Endothelial cell (in vitro differentiated cells): ENCODE measurements at regions not wholly inside any gene's neighbourhood (a gene's known extent, or its start where the extent isn't known, plus 50 kb on each side); places are given as distances from the start of the nearest gene placed in this dataset.

Experiments used
- DNase-seq: peaks from one replicate; pipeline ENCODE4 v3.0.0; 2021; ENCODE audit warnings: low spot score
- H3K27ac Mint-ChIP-seq: one replicate; pipeline ENCODE4 v1.8.0; 2021; ENCODE audit warnings: mixed read lengths, inconsistent platforms; ENCODE audit not compliant: unreplicated experiment
- H3K27me3 Mint-ChIP-seq: one replicate; pipeline ENCODE4 v1.8.0; 2021; ENCODE audit warnings: mild to moderate bottlenecking, moderate library complexity, mixed read lengths, inconsistent platforms; ENCODE audit not compliant: unreplicated experiment
- H3K36me3 Mint-ChIP-seq: one replicate; pipeline ENCODE4 v1.8.0; 2021; ENCODE audit warnings: mild to moderate bottlenecking, low read depth, mixed read lengths, inconsistent platforms; ENCODE audit not compliant: unreplicated experiment
- H3K4me1 Mint-ChIP-seq: one replicate; pipeline ENCODE4 v1.8.0; 2021; ENCODE audit warnings: mild to moderate bottlenecking, mixed read lengths, inconsistent platforms; ENCODE audit not compliant: unreplicated experiment
- H3K4me3 Mint-ChIP-seq: one replicate; pipeline ENCODE4 v1.8.0; 2021; ENCODE audit warnings: mild to moderate bottlenecking, mixed read lengths, inconsistent platforms; ENCODE audit not compliant: unreplicated experiment
- H3K9me3 Mint-ChIP-seq: one replicate; pipeline ENCODE4 v1.8.0; 2021; ENCODE audit warnings: mixed read lengths, inconsistent platforms; ENCODE audit not compliant: unreplicated experiment
- CTCF ChIP-seq: fragments of 200-600 bp; sonication (generic); IDR thresholded peaks from one replicate; pipeline ENCODE4 v1.5.0; 2021; ENCODE audit warnings: antibody characterized with exemption; ENCODE audit not compliant: unreplicated experiment

GRCh38 chr15:60091911-60092310 lies 87.8 kb downstream of the FOXB1 start:
- Mint-ChIP-seq H3K4me1 (no peaks in the 10 kb centered on the region), H3K9me3 (no peaks in the 10 kb centered on the region), H3K4me3 (no peak overlapping the region), H3K36me3 (no peaks in the 10 kb centered on the region), H3K27me3 (peaks cover 2% of the 10 kb centered on the region), H3K27ac (no peak overlapping the region)
- no peak for DNase-seq
- TF ChIP-seq CTCF, result no peak

- no peak for TF ChIP-seq CTCF
- peaks cover 3% of the 10 kb centered on the region for H3K36me3 Mint-ChIP-seq
- H3K9me3 Mint-ChIP-seq, result no peaks in the 10 kb centered on the region
- H3K27ac Mint-ChIP-seq, result no peak overlapping the region
- H3K27me3 Mint-ChIP-seq, result peaks cover 3% of the 10 kb centered on the region
- no peak overlapping the region for H3K4me3 Mint-ChIP-seq
- H3K4me1 Mint-ChIP-seq, result no peaks in the 10 kb centered on the region
- no peak for DNase-seq
Measured at GRCh38 chr15:60093273-60094067, 89.4 kb downstream of the FOXB1 start.

- no peaks in the 10 kb centered on the region for H3K4me1 Mint-ChIP-seq
- peaks cover 3% of the 10 kb centered on the region for H3K36me3 Mint-ChIP-seq
- peaks cover 3% of the 10 kb centered on the region for H3K27me3 Mint-ChIP-seq
- H3K9me3 Mint-ChIP-seq, result no peaks in the 10 kb centered on the region
- no peak overlapping the region for H3K4me3 Mint-ChIP-seq
- TF ChIP-seq CTCF, result no peak
- H3K27ac Mint-ChIP-seq, result no peak overlapping the region
- no peak for DNase-seq
Measured at GRCh38 chr15:60095711-60096110, 91.6 kb downstream of the FOXB1 start.

GRCh38 chr15:60096157-60096556 lies 92.0 kb downstream of the FOXB1 start:
- Mint-ChIP-seq H3K4me1 (no peaks in the 10 kb centered on the region), H3K27me3 (peaks cover 3% of the 10 kb centered on the region), H3K9me3 (no peaks in the 10 kb centered on the region), H3K4me3 (no peak overlapping the region), H3K27ac (no peak overlapping the region), H3K36me3 (peaks cover 3% of the 10 kb centered on the region)
- no peak for DNase-seq
- TF ChIP-seq CTCF, result no peak

GRCh38 chr15:60101416-60101815 lies 97.3 kb downstream of the FOXB1 start:
- Mint-ChIP-seq H3K36me3 (peaks cover 3% of the 10 kb centered on the region), H3K9me3 (no peaks in the 10 kb centered on the region), H3K27ac (no peak overlapping the region), H3K27me3 (peaks cover 1% of the 10 kb centered on the region), H3K4me1 (no peaks in the 10 kb centered on the region), H3K4me3 (no peak overlapping the region)
- DNase-seq, result no peak
- no peak for TF ChIP-seq CTCF
